Nephron (organoid): ENCODE measurements at regions not wholly inside any gene's neighbourhood (a gene's known extent, or its start where the extent isn't known, plus 50 kb on each side); places are given as distances from the start of the nearest gene placed in this dataset.

Source experiments
- H3K27ac Mint-ChIP-seq, 3 experiments: 2 replicates each; pipeline ENCODE4 v1.8.0; 2020; ENCODE audit warnings: mixed read lengths in 3 of 3, mild to moderate bottlenecking in 2 of 3, moderate library complexity in 1 of 3
- H3K27me3 Mint-ChIP-seq: 2 replicates; pipeline ENCODE4 v1.8.0; 2021; ENCODE audit warnings: low read depth, mild to moderate bottlenecking, moderate library complexity, mixed read lengths
- H3K36me3 Mint-ChIP-seq: 2 replicates; pipeline ENCODE4 v1.8.0; 2020; ENCODE audit warnings: low read depth, mixed read lengths
- H3K4me1 Mint-ChIP-seq: 2 replicates; pipeline ENCODE4 v1.8.0; 2020; ENCODE audit warnings: mixed read lengths
- H3K4me3 Mint-ChIP-seq, 3 experiments: 2 replicates each; pipeline ENCODE4 v1.8.0; 2020; ENCODE audit warnings: mild to moderate bottlenecking in 3 of 3, mixed read lengths in 3 of 3, moderate library complexity in 2 of 3
- H3K9me3 Mint-ChIP-seq: 2 replicates; pipeline ENCODE4 v1.8.0; 2020; ENCODE audit warnings: mixed read lengths
- CTCF ChIP-seq, 3 experiments: fragments of 200-600 bp; sonication (generic); IDR thresholded peaks; one replicate each; pipeline ENCODE4 v1.5.0; 2021; ENCODE audit warnings: antibody characterized with exemption in 3 of 3; ENCODE audit not compliant: unreplicated experiment in 3 of 3

GRCh38 chr1:177566495-177566894, 395.7 kb downstream of the BRINP2 start:
- TF ChIP-seq CTCF (IDR thresholded peaks at IDR 0.05; ENCODE audit: unreplicated experiment in 3 of 3) = no peak
- no peaks in the 10 kb centered on the region for H3K4me1 Mint-ChIP-seq
- H3K27ac Mint-ChIP-seq = no peak overlapping the region

GRCh38 chr1:177561436-177561835, 390.7 kb downstream of the BRINP2 start:
- H3K27ac Mint-ChIP-seq = no peak overlapping the region
- no peak overlapping the region for H3K4me3 Mint-ChIP-seq
- TF ChIP-seq CTCF (IDR thresholded peaks at IDR 0.05; ENCODE audit: unreplicated experiment in 3 of 3) = no peak
- H3K9me3 Mint-ChIP-seq = peaks cover 13% of the 10 kb centered on the region
- no peaks in the 10 kb centered on the region for H3K36me3 Mint-ChIP-seq
- no peaks in the 10 kb centered on the region for H3K4me1 Mint-ChIP-seq
- H3K27me3 Mint-ChIP-seq = no peaks in the 10 kb centered on the region

More at GRCh38 chr1:177566495-177566894, 395.7 kb downstream of the BRINP2 start:
- peaks cover 4% of the 10 kb centered on the region for H3K27me3 Mint-ChIP-seq
- H3K4me3 Mint-ChIP-seq = no peak overlapping the region
- no peaks in the 10 kb centered on the region for H3K36me3 Mint-ChIP-seq
- no peaks in the 10 kb centered on the region for H3K9me3 Mint-ChIP-seq

DNA sequence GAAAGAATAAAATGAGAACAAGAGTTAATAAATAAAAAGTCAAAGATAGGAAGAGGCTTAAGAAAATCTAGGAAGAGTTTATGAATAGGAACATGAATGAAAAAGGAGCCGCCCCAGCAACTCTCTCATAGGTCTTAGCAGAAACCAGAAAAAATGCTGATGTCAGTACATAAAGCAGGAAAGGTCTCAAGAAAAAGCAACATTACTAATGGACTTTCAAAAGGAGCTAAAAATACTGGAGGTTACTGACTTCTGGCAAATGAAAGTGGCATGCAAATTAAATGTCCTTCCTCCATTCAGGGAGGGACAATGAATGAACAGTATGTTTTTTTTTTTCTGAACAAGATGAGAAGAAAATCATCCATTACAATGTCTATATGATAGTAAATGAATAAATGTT, 387.6 kb downstream of the BRINP2 start:
- no peaks in the 10 kb centered on the region for H3K4me1 Mint-ChIP-seq
- no peaks in the 10 kb centered on the region for H3K27me3 Mint-ChIP-seq
- H3K4me3 Mint-ChIP-seq = no peak overlapping the region
- H3K9me3 Mint-ChIP-seq = peaks cover 27% of the 10 kb centered on the region
- H3K36me3 Mint-ChIP-seq = no peaks in the 10 kb centered on the region
- H3K27ac Mint-ChIP-seq = no peak overlapping the region
- no peak for TF ChIP-seq CTCF (IDR thresholded peaks at IDR 0.05; ENCODE audit: unreplicated experiment in 3 of 3)

- H3K36me3 Mint-ChIP-seq = no peaks in the 10 kb centered on the region
- no peaks in the 10 kb centered on the region for H3K4me1 Mint-ChIP-seq
- TF ChIP-seq CTCF (IDR thresholded peaks at IDR 0.05; ENCODE audit: unreplicated experiment in 3 of 3) = no peak
Observed at GRCh38 chr1:177556163-177556562, 385.4 kb downstream of the BRINP2 start.

DNA sequence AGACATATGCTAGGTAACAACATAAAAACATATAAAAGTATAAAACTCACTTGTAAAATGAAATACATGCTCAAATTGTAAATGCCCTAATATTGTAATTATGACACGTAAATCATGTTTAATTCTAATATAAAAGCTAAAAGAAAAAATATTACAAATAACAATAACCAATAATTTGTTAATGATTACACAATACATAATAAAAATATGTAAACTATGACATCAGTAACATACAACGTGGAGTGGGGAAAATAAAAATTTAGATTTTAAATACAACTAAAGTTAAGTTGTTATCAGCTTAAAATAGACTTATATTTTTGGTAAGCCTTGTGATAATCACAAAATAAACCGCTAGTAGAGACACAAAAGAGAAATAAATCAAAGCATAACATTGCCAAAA, 376.4 kb downstream of the BRINP2 start:
- H3K4me3 Mint-ChIP-seq = no peak overlapping the region
- no peaks in the 10 kb centered on the region for H3K27me3 Mint-ChIP-seq
- peaks cover 2% of the 10 kb centered on the region for H3K9me3 Mint-ChIP-seq
- H3K27ac Mint-ChIP-seq = no peak overlapping the region
- TF ChIP-seq CTCF (IDR thresholded peaks at IDR 0.05; ENCODE audit: unreplicated experiment in 3 of 3) = no peak
- no peaks in the 10 kb centered on the region for H3K4me1 Mint-ChIP-seq
- no peaks in the 10 kb centered on the region for H3K36me3 Mint-ChIP-seq

More at GRCh38 chr1:177556163-177556562, 385.4 kb downstream of the BRINP2 start:
- Mint-ChIP-seq H3K9me3 (peaks cover 35% of the 10 kb centered on the region), H3K4me3 (no peak overlapping the region), H3K27ac (no peak overlapping the region), H3K27me3 (no peaks in the 10 kb centered on the region)

GRCh38 chr1:177546346-177546745, 375.6 kb downstream of the BRINP2 start:
- no peaks in the 10 kb centered on the region for H3K4me1 Mint-ChIP-seq
- no peak overlapping the region for H3K27ac Mint-ChIP-seq
- H3K36me3 Mint-ChIP-seq = no peaks in the 10 kb centered on the region
- no peaks in the 10 kb centered on the region for H3K27me3 Mint-ChIP-seq
- no peaks in the 10 kb centered on the region for H3K9me3 Mint-ChIP-seq
- no peak for TF ChIP-seq CTCF (IDR thresholded peaks at IDR 0.05; ENCODE audit: unreplicated experiment in 3 of 3)
- no peak overlapping the region for H3K4me3 Mint-ChIP-seq
